Esophagus squamous epithelium (tissue), 5 donors: ENCODE measurements at regions not wholly inside any gene's neighbourhood (a gene's known extent, or its start where the extent isn't known, plus 50 kb on each side); places are given as distances from the start of the nearest gene placed in this dataset.

Source experiments
- DNase-seq: peaks from one replicate; lab custom pipeline; 2025; lab: John Stamatoyannopoulos, UW
- H3K27ac ChIP-seq, 4 donors: fragments of 200-600 bp; sonication (generic); one replicate each; pipeline ENCODE4 v1.5.1; 2016 to 2019; ENCODE audit warnings: mild to moderate bottlenecking in 1 of 4
- H3K27me3 ChIP-seq, 4 donors: fragments of 200-600 bp; sonication (generic); 1 replicate in 3 of 4; 2 replicates in 1 of 4; pipeline versions ENCODE4 v1.5.1 to v1.6.0; 2017 to 2021; ENCODE audit warnings: antibody characterized with exemption in 1 of 4
- H3K36me3 ChIP-seq, 3 donors: fragments of 200-600 bp; sonication (generic); one replicate each; pipeline ENCODE4 v1.5.1; 2016 to 2019
- H3K4me1 ChIP-seq, 3 donors: fragments of 200-600 bp; sonication (generic); one replicate each; pipeline ENCODE4 v1.5.1; 2017 to 2019
- H3K4me3 ChIP-seq, 4 donors: fragments of 200-600 bp; sonication (generic); 1 replicate in 3 of 4; 2 replicates in 1 of 4; pipeline ENCODE4 v1.5.1; 2016 to 2019; ENCODE audit warnings: mild to moderate bottlenecking in 2 of 4, moderate library complexity in 1 of 4
- H3K9me3 ChIP-seq, 3 donors: fragments of 200-600 bp; sonication (generic); one replicate each; pipeline ENCODE4 v1.5.1; 2016 to 2019
- CTCF ChIP-seq, 6 experiments: fragments of 450-650 bp in 4 of 6; fragments of 200-600 bp in 2 of 6; sonication (generic) in 2 of 6; IDR thresholded peaks; one replicate each; pipeline ENCODE4 v1.5.1; 2016 to 2019; ENCODE audit warnings: antibody characterized with exemption in 6 of 6, mild to moderate bottlenecking in 4 of 6, moderate library complexity in 4 of 6
- POLR2A ChIP-seq, 4 donors: fragments of 450-650 bp; IDR thresholded peaks; one replicate each; pipeline ENCODE4 v1.6.1; 2017; ENCODE audit warnings: antibody characterized with exemption in 4 of 4, mild to moderate bottlenecking in 4 of 4, moderate library complexity in 3 of 4
- WGBS, 2 donors: methylation state at CpG; one replicate each; pipeline ENCODE4 v1.1.5; 2018; 5-methylcytosine and 5-hydroxymethylcytosine counted together
- intact Hi-C: fragments of 100-400 bp; cut with DNase I; formaldehyde crosslinking; loops from one replicate; pipeline ENCODE4 v1.15.0; 2022
- donor health status: DM: yes; HTN: yes; CAD: no.

DNA sequence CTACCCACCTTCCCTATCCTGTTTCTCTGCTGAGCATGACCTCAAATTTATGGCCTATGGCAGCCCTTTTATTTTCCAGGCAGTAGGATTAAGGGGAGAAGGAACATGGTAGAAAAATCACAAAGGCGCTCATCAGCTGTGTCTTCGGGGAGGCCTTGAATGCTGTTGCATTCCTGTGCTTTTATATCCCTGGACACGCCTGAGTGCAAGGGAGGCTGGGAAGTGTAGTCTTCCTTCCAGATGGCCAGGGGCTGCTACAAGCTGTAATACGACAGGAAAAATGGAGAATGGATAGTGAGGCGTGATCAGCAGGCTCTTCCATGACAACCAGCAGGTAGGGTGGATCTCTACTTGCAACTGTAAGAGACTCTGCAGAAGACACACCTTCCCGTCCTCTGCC, 210.9 kb upstream of the GGTLC1 start:
- intact Hi-C loops: no loop called here

DNA sequence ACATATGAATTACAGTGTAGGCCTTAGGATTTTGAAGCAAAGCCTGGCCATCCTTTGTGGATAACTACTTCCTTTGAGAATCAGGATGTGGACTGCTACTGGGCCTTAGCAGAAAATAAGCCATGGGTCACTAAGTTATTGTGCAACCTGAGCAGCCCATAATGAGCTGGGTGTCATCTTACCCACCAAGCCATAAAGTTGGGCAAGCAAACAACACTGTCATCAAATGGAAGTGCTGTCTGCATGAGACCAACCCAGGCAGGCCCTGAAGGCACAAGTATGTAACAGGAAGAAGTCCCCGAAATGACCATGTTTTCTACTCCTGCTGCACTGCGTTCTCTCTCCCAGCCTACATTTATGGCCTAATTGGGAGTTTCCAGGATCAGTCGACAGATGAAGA, 205.6 kb upstream of the GGTLC1 start:
- H3K36me3 ChIP-seq: no peaks in the 10 kb centered on the region
- DNase-seq: no peak
- no peaks in the 10 kb centered on the region for H3K4me1 ChIP-seq
- no peaks in the 10 kb centered on the region for H3K27me3 ChIP-seq
- H3K27ac ChIP-seq: no peak overlapping the region
- intact Hi-C loops: no loop called here
- TF ChIP-seq POLR2A (IDR thresholded peaks at IDR 0.05): no peak
- TF ChIP-seq CTCF (IDR thresholded peaks at IDR 0.05): no peak
- no peaks in the 10 kb centered on the region for H3K9me3 ChIP-seq
- no peak overlapping the region for H3K4me3 ChIP-seq
- WGBS, 2 donors: 78 to 92% methylated on average over 2 to 3 of the region's 3 CpGs

More for the DNA sequence above, 210.9 kb upstream of the GGTLC1 start:
- no peak overlapping the region for H3K4me3 ChIP-seq
- H3K36me3 ChIP-seq: no peaks in the 10 kb centered on the region
- H3K27me3 ChIP-seq: no peaks in the 10 kb centered on the region
- no peaks in the 10 kb centered on the region for H3K4me1 ChIP-seq
- 74 to 90% methylated on average over 3 to 6 of the region's 6 CpGs for WGBS, 2 donors
- H3K9me3 ChIP-seq: no peaks in the 10 kb centered on the region
- TF ChIP-seq CTCF (IDR thresholded peaks at IDR 0.05) (no peak), POLR2A (IDR thresholded peaks at IDR 0.05) (no peak)
- no peak overlapping the region for H3K27ac ChIP-seq
- DNase-seq: no peak

GRCh38 chr20:24190905-24191304, 202.3 kb upstream of the GGTLC1 start:
- DNase-seq: no peak
- H3K27me3 ChIP-seq: no peaks in the 10 kb centered on the region
- intact Hi-C loops: no loop called here
- no peaks in the 10 kb centered on the region for H3K9me3 ChIP-seq
- no peaks in the 10 kb centered on the region for H3K4me1 ChIP-seq
- no peak overlapping the region for H3K4me3 ChIP-seq
- WGBS, 2 donors: 44 to 50% methylated on average over 1 of the region's 1 CpG
- no peak overlapping the region for H3K27ac ChIP-seq
- no peak for TF ChIP-seq CTCF (IDR thresholded peaks at IDR 0.05)
- TF ChIP-seq POLR2A (IDR thresholded peaks at IDR 0.05): no peak
- no peaks in the 10 kb centered on the region for H3K36me3 ChIP-seq

GRCh38 chr20:24185791-24186190, 197.2 kb upstream of the GGTLC1 start:
- no peaks in the 10 kb centered on the region for H3K27me3 ChIP-seq
- H3K36me3 ChIP-seq: no peaks in the 10 kb centered on the region
- intact Hi-C loops: no loop called here
- no peaks in the 10 kb centered on the region for H3K9me3 ChIP-seq
- no peak for TF ChIP-seq CTCF (IDR thresholded peaks at IDR 0.05)
- no peak for TF ChIP-seq POLR2A (IDR thresholded peaks at IDR 0.05)
- no peak overlapping the region for H3K4me3 ChIP-seq
- no peak overlapping the region for H3K27ac ChIP-seq
- no peak for DNase-seq
- no peaks in the 10 kb centered on the region for H3K4me1 ChIP-seq

DNA sequence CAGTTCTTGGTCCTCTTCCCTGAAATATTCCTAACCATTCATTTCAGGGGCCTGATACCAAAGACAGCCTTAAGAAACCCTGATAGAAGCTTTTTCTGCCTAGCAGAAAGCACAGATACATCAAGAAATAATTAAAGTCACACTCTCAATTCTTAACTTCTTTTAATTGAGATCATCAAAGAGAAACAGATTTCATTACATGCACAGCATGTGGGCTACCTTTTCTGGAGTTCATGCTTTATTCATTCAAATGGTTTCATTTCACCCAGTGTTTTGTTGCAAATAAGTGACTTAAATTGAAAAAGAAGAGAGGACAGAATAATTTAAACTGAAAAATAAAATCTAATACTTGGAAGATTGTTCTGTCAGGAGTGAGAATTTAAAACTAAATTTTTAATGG, 192.6 kb upstream of the GGTLC1 start:
- intact Hi-C loops: no loop called here
- no peak overlapping the region for H3K4me3 ChIP-seq
- no peak for DNase-seq
- TF ChIP-seq POLR2A (IDR thresholded peaks at IDR 0.05) (no peak), CTCF (IDR thresholded peaks at IDR 0.05) (no peak)
- no peaks in the 10 kb centered on the region for H3K36me3 ChIP-seq
- no peaks in the 10 kb centered on the region for H3K27me3 ChIP-seq
- H3K4me1 ChIP-seq: no peaks in the 10 kb centered on the region
- no peaks in the 10 kb centered on the region for H3K9me3 ChIP-seq
- no peak overlapping the region for H3K27ac ChIP-seq
